Right lobe of liver (tissue), 4 donors: ENCODE measurements at regions not wholly inside any gene's neighbourhood (a gene's known extent, or its start where the extent isn't known, plus 50 kb on each side); places are given as distances from the start of the nearest gene placed in this dataset.

Source experiments
- POLR2A ChIP-seq: fragments of 450-650 bp; IDR thresholded peaks from one replicate; pipeline ENCODE4 v1.6.1; 2017; ENCODE audit warnings: antibody characterized with exemption, mild to moderate bottlenecking
- TF ChIP-seq, protein P1 (sequence below), 4 donors: fragments of 200-600 bp in 3 of 4; fragments of 450-650 bp in 1 of 4; IDR thresholded peaks; one replicate each; pipeline versions ENCODE4 v1.5.1 to v1.8.0; 2016 to 2022; ENCODE audit warnings: antibody characterized with exemption in 4 of 4, mild to moderate bottlenecking in 2 of 4
- donor health status: DM: no; HTN: no; CAD: no.
- donor health status: DM: no; HTN: no; CAD: no.
- donor health status: DM: no; HTN: yes; CAD: no.

DNA sequence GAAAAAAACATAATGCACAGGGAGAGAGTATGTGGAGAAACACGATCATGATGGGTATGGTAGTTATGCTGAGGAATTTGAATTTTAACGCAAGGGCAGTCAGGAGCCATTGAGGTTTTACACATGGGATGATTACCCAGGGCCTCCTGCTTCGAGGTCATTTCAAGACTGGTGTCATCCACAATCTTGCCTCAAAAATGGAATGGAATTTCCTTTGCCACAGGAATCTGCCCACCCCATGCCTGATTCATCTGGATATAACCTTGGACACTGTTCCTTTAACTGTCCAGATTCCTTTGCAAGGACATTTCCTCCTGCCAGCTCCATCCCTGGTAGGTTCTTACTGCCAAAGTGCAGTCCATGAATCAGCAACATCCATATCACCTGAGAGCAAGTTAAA, 655.9 kb upstream of the TENM4 start:
- TF ChIP-seq, protein P1, sequence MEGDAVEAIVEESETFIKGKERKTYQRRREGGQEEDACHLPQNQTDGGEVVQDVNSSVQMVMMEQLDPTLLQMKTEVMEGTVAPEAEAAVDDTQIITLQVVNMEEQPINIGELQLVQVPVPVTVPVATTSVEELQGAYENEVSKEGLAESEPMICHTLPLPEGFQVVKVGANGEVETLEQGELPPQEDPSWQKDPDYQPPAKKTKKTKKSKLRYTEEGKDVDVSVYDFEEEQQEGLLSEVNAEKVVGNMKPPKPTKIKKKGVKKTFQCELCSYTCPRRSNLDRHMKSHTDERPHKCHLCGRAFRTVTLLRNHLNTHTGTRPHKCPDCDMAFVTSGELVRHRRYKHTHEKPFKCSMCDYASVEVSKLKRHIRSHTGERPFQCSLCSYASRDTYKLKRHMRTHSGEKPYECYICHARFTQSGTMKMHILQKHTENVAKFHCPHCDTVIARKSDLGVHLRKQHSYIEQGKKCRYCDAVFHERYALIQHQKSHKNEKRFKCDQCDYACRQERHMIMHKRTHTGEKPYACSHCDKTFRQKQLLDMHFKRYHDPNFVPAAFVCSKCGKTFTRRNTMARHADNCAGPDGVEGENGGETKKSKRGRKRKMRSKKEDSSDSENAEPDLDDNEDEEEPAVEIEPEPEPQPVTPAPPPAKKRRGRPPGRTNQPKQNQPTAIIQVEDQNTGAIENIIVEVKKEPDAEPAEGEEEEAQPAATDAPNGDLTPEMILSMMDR (IDR thresholded peaks at IDR 0.05) = no peak
- no peak for TF ChIP-seq POLR2A
